K562 (cell line): ENCODE measurements at regions not wholly inside any gene's neighbourhood (a gene's known extent, or its start where the extent isn't known, plus 50 kb on each side); places are given as distances from the start of the nearest gene placed in this dataset.

Experiments used
- ATAC-seq: fragments of 200-7000 bp; cut with Tn5 transposase; 3 replicates; pipeline ENCODE4 v1.9.1; 2020; ENCODE audit warnings: moderate library complexity
- BruUV-seq: library from RNA; stranded (reverse); fragments of 400-500 nt; replicated peaks from 2 replicates; lab custom pipeline; 2021; lab: Mats Ljungman, UMichigan
- CTCF ChIA-PET: fragments of 300-600 bp; formaldehyde crosslinking; extraction: SDS; loops from one replicate; lab custom pipeline; 2021; ENCODE audit warnings: low intra/inter-chr PET ratio; lab: Yijun Ruan, JAX
- POLR2A ChIA-PET: fragments of 300-600, 350-650 bp; sonication (Branson Sonifier 250); formaldehyde crosslinking; extraction: SDS; loops from one replicate; lab custom pipeline; 2021; ENCODE audit warnings: antibody characterized with exemption, inconsistent platforms; lab: Yijun Ruan, JAX
- DNase-seq, 4 experiments: peaks; one replicate each; pipeline versions ENCODE4 v3.0.0 to v3.0.0-alpha.2; 2011 to 2018; ENCODE audit warnings: low spot score in 3 of 4, mixed read lengths in 3 of 4; ENCODE audit errors: extremely low read depth in 1 of 4
- FAIRE-seq: peaks from 2 replicates; lab custom pipeline; 2011; peaks lifted over from hg19 to GRCh38; lab: Jason Lieb, UNC
- H2AFZ ChIP-seq: 2 replicates; pipeline ENCODE4 v1.6.0; 2011; ENCODE audit warnings: low read depth, low read length, control low read depth, inconsistent platforms
- H3K27ac ChIP-seq: fragments of 200-600 bp; 3 replicates; pipeline ENCODE4 v1.8.0; 2011; ENCODE audit warnings: low read depth, mild to moderate bottlenecking, control low read depth, inconsistent platforms, low read length, moderate library complexity, mixed read lengths; ENCODE audit errors: extremely low read depth
- H3K27me3 ChIP-seq, 2 experiments: fragments of 300-600 bp in 1 of 2; 2 replicates in 1 of 2; 3 replicates in 1 of 2; pipeline versions ENCODE4 v1.6.0 to v1.8.0; 2011; ENCODE audit warnings: inconsistent platforms in 2 of 2, low read length in 2 of 2, mild to moderate bottlenecking in 1 of 2, mixed read lengths in 1 of 2, moderate library complexity in 1 of 2; ENCODE audit not compliant: control insufficient read depth in 2 of 2, insufficient read depth in 2 of 2
- H3K36me3 ChIP-seq: fragments of 300-600 bp; 3 replicates; pipeline ENCODE4 v1.8.0; 2011; ENCODE audit warnings: mild to moderate bottlenecking, low read length, inconsistent platforms; ENCODE audit not compliant: control insufficient read depth, insufficient read depth
- H3K4me1 ChIP-seq, 2 experiments: fragments of 200-600 bp in 1 of 2; replicated peaks in 1 of 2; 2 replicates in 1 of 2; 3 replicates in 1 of 2; pipeline versions ENCODE4 v1.5.1 to v1.8.0; 2011; ENCODE audit warnings: inconsistent platforms in 2 of 2, low read length in 2 of 2, mild to moderate bottlenecking in 1 of 2, mixed read lengths in 1 of 2, moderate library complexity in 1 of 2; ENCODE audit not compliant: control insufficient read depth in 2 of 2, insufficient read depth in 2 of 2
- H3K4me2 ChIP-seq: 2 replicates; pipeline ENCODE4 v1.6.1; 2011; ENCODE audit warnings: low read length, control low read depth, inconsistent platforms, mixed read lengths; ENCODE audit not compliant: insufficient read depth
- H3K4me3 ChIP-seq: fragments of 200-600 bp; sonication (generic), shearing (Covaris generic); 2 replicates; pipeline ENCODE4 v1.5.1; 2016; ENCODE audit warnings: control low read depth, inconsistent platforms
- H3K79me2 ChIP-seq: fragments of 200-600 bp; 3 replicates; pipeline ENCODE4 v1.8.0; 2011; ENCODE audit warnings: low read length, inconsistent platforms; ENCODE audit not compliant: control insufficient read depth, insufficient read depth
- H3K9ac ChIP-seq, 2 experiments: 2 replicates each; pipeline versions ENCODE4 v1.6.0 to v1.6.1; 2011; ENCODE audit warnings: low read depth in 2 of 2, low read length in 2 of 2, control low read depth in 1 of 2, inconsistent platforms in 1 of 2, mild to moderate bottlenecking in 1 of 2, mixed read lengths in 1 of 2; ENCODE audit not compliant: insufficient read depth in 1 of 2
- H3K9me1 ChIP-seq: one replicate; pipeline ENCODE4 v1.6.0; 2011; ENCODE audit warnings: inconsistent platforms, mild to moderate bottlenecking, low read length, moderate library complexity; ENCODE audit not compliant: control insufficient read depth, insufficient read depth
- H3K9me3 ChIP-seq: replicated peaks from 2 replicates; pipeline ENCODE4 v1.5.1; 2011; ENCODE audit warnings: low read depth, low read length, inconsistent platforms; ENCODE audit not compliant: control insufficient read depth, insufficient read depth
- H4K20me1 ChIP-seq: replicated peaks from 2 replicates; pipeline ENCODE4 v1.6.1; 2011; ENCODE audit warnings: low read length, inconsistent platforms, mixed read lengths; ENCODE audit not compliant: control insufficient read depth, insufficient read depth
- FOXM1 ChIP-seq, 2 experiments: fragments of 450-650 bp in 1 of 2; sonication (generic) in 1 of 2; formaldehyde crosslinking in 1 of 2; IDR thresholded peaks; 2 replicates each; pipeline versions ENCODE4 v1.6.1 to v1.9.0; 2017 to 2022; ENCODE audit warnings: low read depth in 2 of 2, mild to moderate bottlenecking in 2 of 2, missing genetic modification reagents in 1 of 2, moderate library complexity in 1 of 2
- KAT7 ChIP-seq: sonication (generic); formaldehyde crosslinking; IDR thresholded peaks from 2 replicates; pipeline ENCODE4 v1.8.0; 2022; ENCODE audit warnings: missing genetic modification reagents, mild to moderate bottlenecking, borderline replicate concordance
- MAX ChIP-seq: sonication (generic); formaldehyde crosslinking; IDR thresholded peaks from 2 replicates; pipeline ENCODE4 v1.9.0; 2022; ENCODE audit warnings: mild to moderate bottlenecking, missing genetic modification reagents
- MTA3 ChIP-seq: fragments of 450-650 bp; formaldehyde crosslinking; IDR thresholded peaks from 2 replicates; pipeline ENCODE4 v1.6.1; 2017; ENCODE audit warnings: mild to moderate bottlenecking, borderline replicate concordance
- NFRKB ChIP-seq: fragments of 450-650 bp; IDR thresholded peaks from 2 replicates; pipeline ENCODE4 v1.6.1; 2016; ENCODE audit warnings: low read depth
- NR2F6 ChIP-seq: fragments of 450-650 bp; formaldehyde crosslinking; IDR thresholded peaks from 2 replicates; pipeline ENCODE4 v1.4.0; 2020; ENCODE audit warnings: mild to moderate bottlenecking
- PHF20 ChIP-seq: fragments of 450-650 bp; IDR thresholded peaks from 2 replicates; pipeline ENCODE4 v1.6.1; 2018; ENCODE audit not compliant: partially characterized antibody
- ZNF507 ChIP-seq: conservative IDR thresholded peaks from 2 replicates; pipeline ENCODE4 v1.6.1; 2017; ENCODE audit warnings: missing genetic modification characterization, missing compliant biosample characterization
- ZNF668 ChIP-seq: fragments of 250-450 bp; sonication (Bioruptor Pico); IDR thresholded peaks from 2 replicates; pipeline ENCODE4 v1.8.0; 2022; ENCODE audit warnings: mild to moderate bottlenecking, inconsistent platforms
- ZNF780A ChIP-seq: fragments of 250-450 bp; sonication (Bioruptor Pico); IDR thresholded peaks from 2 replicates; pipeline ENCODE4 v1.5.0; 2021; ENCODE audit warnings: mild to moderate bottlenecking
- WGBS: fragments of 100-300 bp; shearing (Covaris generic); methylation state at CpG from one replicate; pipeline ENCODE4 v1.1.6; 2016; ENCODE audit warnings: low coverage, mixed read lengths; ENCODE audit not compliant: insufficient coverage; ENCODE audit errors: missing lambda C conversion rate; 5-methylcytosine and 5-hydroxymethylcytosine counted together
- in situ Hi-C: fragments of 300-500 bp; cut with MboI; formaldehyde crosslinking; loops from 4 replicates; pipeline ENCODE4 v1.15.0; 2018; ENCODE audit warnings: inconsistent platforms, mixed read lengths
- intact Hi-C: fragments of 100-400 bp; cut with micrococcal nuclease; formaldehyde crosslinking; loops from 2 replicates; pipeline ENCODE4 v1.14.2; 2022

- Histone ChIP-seq H3K4me3 (no peak overlapping the region), H3K4me1 (no peaks in the 10 kb centered on the region), H3K27ac (no peak overlapping the region), H3K9me3 (peaks cover 2% of the 10 kb centered on the region; the same call in 1 of the 2 replicates), H3K9me1 (no peaks in the 10 kb centered on the region), H3K9ac (no peak overlapping the region), H4K20me1 (no peaks in the 10 kb centered on the region), H3K36me3 (no peaks in the 10 kb centered on the region), H3K27me3 (no peaks in the 10 kb centered on the region), H3K4me2 (no peak overlapping the region)
- ChIA-PET POLR2A (no interaction called here), CTCF (no interaction called here)
- DNase-seq: no peak
- BruUV-seq: no TSS peak
- ATAC-seq: no peak
- in situ Hi-C loops: no loop called here
- TF ChIP-seq PHF20: no peak
- TF ChIP-seq ZNF780A: no peak
- no peak for TF ChIP-seq MAX (CRISPR knock-in tag)
- TF ChIP-seq ZNF507 (tag): no peak
- no peak for TF ChIP-seq KAT7
- no peak for TF ChIP-seq FOXM1 (IDR thresholded peaks at IDR 0.05; ENCODE audit: low read depth)
- no peak for TF ChIP-seq FOXM1 (CRISPR knock-in tag; IDR thresholded peaks at IDR 0.05; ENCODE audit: low read depth)
- no peak for TF ChIP-seq NR2F6 (CRISPR knock-in tag)
- TF ChIP-seq NFRKB: no peak
- TF ChIP-seq MTA3: no peak
- TF ChIP-seq ZNF668 (CRISPR knock-in tag): no peak
- TF ChIP-seq, all 486 proteins: peak for 0
- FAIRE-seq: no peak
- Histone ChIP-seq H2AFZ (no peak overlapping the region), H3K79me2 (no peaks in the 10 kb centered on the region)
- intact Hi-C loops: no loop called here
- 13% methylated on average over 3 of the region's 3 CpGs for WGBS
Observed at GRCh38 chr12:42963988-42964387, 374.4 kb upstream of the PRICKLE1 start.
